GM19099 (cell line): ENCODE measurements at regions not wholly inside any gene's neighbourhood (a gene's known extent, or its start where the extent isn't known, plus 50 kb on each side); places are given as distances from the start of the nearest gene placed in this dataset.

ENCODE experiments used
- POLR2A ChIP-seq: IDR thresholded peaks from 3 replicates; pipeline ENCODE4 v1.6.1; 2011; ENCODE audit warnings: low read depth; ENCODE audit not compliant: insufficient read length; ENCODE audit errors: extremely low read depth

GRCh38 chr15:31476866-31477265, 150.2 kb downstream of the KLF13 start:
- no peak for TF ChIP-seq POLR2A

- no peak for TF ChIP-seq POLR2A
These were observed 150.7 kb downstream of the KLF13 start for GRCh38 chr15:31477301-31477700.

GRCh38 chr15:31477851-31478701, 151.4 kb downstream of the KLF13 start:
- TF ChIP-seq POLR2A: no peak

GRCh38 chr15:31478702-31479221, 152.1 kb downstream of the KLF13 start:
- no peak for TF ChIP-seq POLR2A

- no peak for TF ChIP-seq POLR2A
These were observed 153.9 kb downstream of the KLF13 start for GRCh38 chr15:31480356-31481025.

- TF ChIP-seq POLR2A: no peak
These were observed 154.5 kb downstream of the KLF13 start for GRCh38 chr15:31481142-31481541.

- TF ChIP-seq POLR2A: no peak
These were observed 155.7 kb downstream of the KLF13 start for GRCh38 chr15:31482122-31482922.

DNA sequence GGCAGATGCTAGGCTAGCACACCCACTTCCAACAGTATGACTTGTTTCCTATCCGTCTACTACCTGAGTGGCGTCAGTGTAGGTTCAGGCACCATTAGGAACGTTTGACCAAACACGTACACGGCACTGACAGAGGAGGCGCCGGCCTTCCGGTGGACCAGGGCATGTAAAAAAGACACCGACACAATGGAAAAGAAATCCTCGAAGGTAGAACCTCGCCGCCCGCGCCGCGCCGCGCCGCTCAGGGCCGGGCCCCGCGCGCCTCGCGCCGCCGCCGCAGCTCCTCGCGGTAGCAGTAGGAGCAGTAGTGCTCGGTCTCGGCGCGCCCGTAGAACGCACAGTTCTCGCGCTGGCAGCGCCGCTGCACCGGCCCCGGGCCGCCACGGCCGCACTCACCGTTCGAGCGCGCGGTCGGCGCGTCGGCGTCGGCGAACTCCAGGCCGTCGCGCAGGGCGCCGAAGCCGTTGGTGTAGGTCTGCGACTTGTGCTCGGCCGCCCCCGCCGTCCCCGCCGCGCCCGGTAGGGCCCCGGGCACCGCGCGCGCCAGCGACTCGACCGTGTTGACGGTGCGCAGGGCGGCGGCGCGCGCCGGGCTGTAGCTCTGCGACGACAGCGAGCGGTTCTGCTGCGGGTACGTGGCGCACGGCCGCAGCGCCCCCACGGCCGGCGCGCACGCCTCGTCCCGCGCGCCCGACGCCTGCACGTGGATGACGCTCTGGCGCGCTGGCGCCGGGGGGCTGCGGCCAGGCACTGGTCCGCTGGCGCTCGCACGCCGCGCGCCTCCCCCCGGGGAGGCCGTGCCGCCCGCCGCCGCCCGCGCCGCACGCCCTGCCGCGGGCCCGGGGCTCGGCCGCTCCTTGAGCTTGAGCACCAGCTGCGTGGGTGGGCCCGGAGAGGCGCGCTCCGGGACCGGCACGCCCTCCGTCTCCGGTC, 156.7 kb downstream of the KLF13 start:
- peak; percentile 50 for TF ChIP-seq POLR2A

GRCh38 chr15:31483986-31484951, 157.6 kb downstream of the KLF13 start:
- no peak for TF ChIP-seq POLR2A

- no peak for TF ChIP-seq POLR2A
These were observed 158.4 kb downstream of the KLF13 start for GRCh38 chr15:31484986-31485385.

DNA sequence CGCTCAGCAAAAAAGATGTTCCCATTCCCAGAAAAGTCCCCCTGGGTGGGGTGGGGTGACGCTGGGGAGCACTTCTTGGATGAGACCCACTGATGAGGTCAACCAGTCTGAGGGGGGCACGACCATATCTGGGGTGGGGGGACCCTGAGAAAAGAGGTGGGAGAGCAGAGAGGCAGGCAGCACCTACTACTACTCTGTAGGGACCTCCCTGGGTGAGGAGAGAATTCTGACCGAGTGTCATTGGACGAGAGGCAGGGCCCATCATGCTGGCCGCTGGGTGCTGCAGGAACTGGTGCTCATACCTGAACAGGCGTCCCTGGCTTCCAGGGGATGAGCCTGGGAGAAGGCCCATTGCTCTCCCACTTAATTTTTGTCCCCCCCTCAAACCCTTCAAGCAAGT, 158.8 kb downstream of the KLF13 start:
- no peak for TF ChIP-seq POLR2A

GRCh38 chr15:31485911-31486461, 159.4 kb downstream of the KLF13 start:
- TF ChIP-seq POLR2A: no peak

GRCh38 chr15:31486506-31486905, 159.9 kb downstream of the KLF13 start:
- TF ChIP-seq POLR2A: no peak
